SK-N-SH treated with all-trans-retinoic acid at 6 μM for 48 hours (cell line): ENCODE measurements at regions not wholly inside any gene's neighbourhood (a gene's known extent, or its start where the extent isn't known, plus 50 kb on each side); places are given as distances from the start of the nearest gene placed in this dataset.

Experiments used
- ARNTL ChIP-seq: fragments of 450-650 bp; formaldehyde crosslinking; IDR thresholded peaks from 2 replicates; pipeline ENCODE4 v1.5.0; 2020; ENCODE audit warnings: low read depth, mild to moderate bottlenecking, moderate library complexity, borderline replicate concordance
- BACH2 ChIP-seq: fragments of 250-450 bp; sonication (Bioruptor Pico); IDR thresholded peaks from 2 replicates; pipeline ENCODE4 v1.9.0; 2021; ENCODE audit warnings: mild to moderate bottlenecking, borderline replicate concordance
- ESRRG ChIP-seq: fragments of 250-450 bp; sonication (Bioruptor Pico); IDR thresholded peaks from 2 replicates; pipeline ENCODE4 v1.6.1; 2021; ENCODE audit warnings: mild to moderate bottlenecking
- PPARA ChIP-seq: fragments of 250-450 bp; sonication (Bioruptor Pico); IDR thresholded peaks from 2 replicates; pipeline ENCODE4 v1.5.0; 2020; ENCODE audit warnings: mild to moderate bottlenecking, borderline replicate concordance
- TCF4 ChIP-seq: fragments of 250-450 bp; sonication (Bioruptor Pico); IDR thresholded peaks from 2 replicates; pipeline ENCODE4 v1.8.0; 2021; ENCODE audit warnings: mild to moderate bottlenecking, moderate library complexity, borderline replicate concordance
- TSHZ2 ChIP-seq: fragments of 250-450 bp; sonication (Bioruptor Pico); IDR thresholded peaks from 2 replicates; pipeline ENCODE4 v1.5.0; 2020; ENCODE audit warnings: mild to moderate bottlenecking, moderate library complexity
- ZFP3 ChIP-seq: fragments of 250-450 bp; sonication (Bioruptor Pico); IDR thresholded peaks from 2 replicates; pipeline ENCODE4 v1.5.0; 2020; ENCODE audit warnings: mild to moderate bottlenecking, moderate library complexity
- ZFP30 ChIP-seq: fragments of 450-650 bp; formaldehyde crosslinking; IDR thresholded peaks from 2 replicates; pipeline ENCODE4 v1.5.0; 2022; ENCODE audit warnings: mild to moderate bottlenecking, moderate library complexity
- ZNF8 ChIP-seq: fragments of 450-650 bp; formaldehyde crosslinking; IDR thresholded peaks from 2 replicates; pipeline ENCODE4 v1.5.0; 2020; ENCODE audit warnings: mild to moderate bottlenecking, moderate library complexity
- TF ChIP-seq, protein P1 (sequence below): fragments of 250-450 bp; sonication (Bioruptor Pico); IDR thresholded peaks from 2 replicates; pipeline ENCODE4 v1.5.1; 2020; ENCODE audit warnings: low read depth, mild to moderate bottlenecking, moderate library complexity

GRCh38 chr17:12389421-12389820, 276.3 kb upstream of the MYOCD start:
- no peak for TF ChIP-seq ZFP30
- no peak for TF ChIP-seq ZFP3 (CRISPR knock-in tag)
- TF ChIP-seq PPARA (CRISPR knock-in tag), result no peak
- TF ChIP-seq ESRRG (CRISPR knock-in tag), result no peak
- no peak for TF ChIP-seq TCF4
- TF ChIP-seq ARNTL (CRISPR knock-in tag), result no peak
- no peak for TF ChIP-seq BACH2 (CRISPR knock-in tag)
- TF ChIP-seq ZNF8 (CRISPR knock-in tag), result no peak
- TF ChIP-seq TSHZ2 (CRISPR knock-in tag), result no peak
- TF ChIP-seq, protein P1, sequence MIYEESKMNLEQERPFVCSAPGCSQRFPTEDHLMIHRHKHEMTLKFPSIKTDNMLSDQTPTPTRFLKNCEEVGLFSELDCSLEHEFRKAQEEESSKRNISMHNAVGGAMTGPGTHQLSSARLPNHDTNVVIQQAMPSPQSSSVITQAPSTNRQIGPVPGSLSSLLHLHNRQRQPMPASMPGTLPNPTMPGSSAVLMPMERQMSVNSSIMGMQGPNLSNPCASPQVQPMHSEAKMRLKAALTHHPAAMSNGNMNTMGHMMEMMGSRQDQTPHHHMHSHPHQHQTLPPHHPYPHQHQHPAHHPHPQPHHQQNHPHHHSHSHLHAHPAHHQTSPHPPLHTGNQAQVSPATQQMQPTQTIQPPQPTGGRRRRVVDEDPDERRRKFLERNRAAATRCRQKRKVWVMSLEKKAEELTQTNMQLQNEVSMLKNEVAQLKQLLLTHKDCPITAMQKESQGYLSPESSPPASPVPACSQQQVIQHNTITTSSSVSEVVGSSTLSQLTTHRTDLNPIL (CRISPR knock-in tag), result no peak
